Natural killer cell (primary cell): ENCODE measurements at regions not wholly inside any gene's neighbourhood (a gene's known extent, or its start where the extent isn't known, plus 50 kb on each side); places are given as distances from the start of the nearest gene placed in this dataset.

Source experiments
- ATAC-seq, 3 donors: fragments of 150-1000 bp in 2 of 3; fragments of 200-7000 bp in 1 of 3; cut with Tn5 transposase; 1 replicate in 1 of 3; 2 replicates in 2 of 3; pipeline ENCODE4 v1.10.0; 2021; ENCODE audit warnings: mild to moderate bottlenecking in 2 of 3, moderate library complexity in 2 of 3
- DNase-seq, 2 donors: peaks; one replicate each; pipeline versions ENCODE4 v3.0.0 to v3.0.0-alpha.2; 2013 to 2021; ENCODE audit warnings: mixed read lengths in 1 of 2
- H3K27ac ChIP-seq: one replicate; pipeline ENCODE4 v1.5.1; 2013; ENCODE audit warnings: mild to moderate bottlenecking, low read length
- H3K27me3 ChIP-seq: one replicate; pipeline ENCODE4 v1.6.1; 2013; ENCODE audit warnings: low read length; ENCODE audit not compliant: control insufficient read depth, insufficient read depth
- H3K36me3 ChIP-seq: one replicate; pipeline ENCODE4 v1.6.1; 2013; ENCODE audit warnings: low read length; ENCODE audit not compliant: control insufficient read depth, insufficient read depth
- H3K4me1 ChIP-seq: one replicate; pipeline ENCODE4 v1.6.1; 2013; ENCODE audit warnings: low read length; ENCODE audit not compliant: control insufficient read depth, insufficient read depth
- H3K4me3 ChIP-seq: one replicate; pipeline ENCODE4 v1.5.1; 2013; ENCODE audit warnings: low read length
- H3K9me3 ChIP-seq: one replicate; pipeline ENCODE4 v1.6.1; 2013; ENCODE audit warnings: low read length; ENCODE audit not compliant: control insufficient read depth, insufficient read depth
- H3K27ac Mint-ChIP-seq, 2 donors: one replicate each; pipeline ENCODE4 v1.8.0; 2022; ENCODE audit warnings: mild to moderate bottlenecking in 2 of 2, mixed read lengths in 2 of 2, moderate library complexity in 1 of 2
- H3K27me3 Mint-ChIP-seq, 2 donors: one replicate each; pipeline ENCODE4 v1.8.0; 2022; ENCODE audit warnings: low read depth in 2 of 2, mixed read lengths in 2 of 2
- H3K36me3 Mint-ChIP-seq: one replicate; pipeline ENCODE4 v1.8.0; 2022; ENCODE audit warnings: mixed read lengths
- H3K4me1 Mint-ChIP-seq, 2 donors: one replicate each; pipeline ENCODE4 v1.8.0; 2022; ENCODE audit warnings: mixed read lengths in 2 of 2
- H3K4me3 Mint-ChIP-seq: one replicate; pipeline ENCODE4 v1.8.0; 2022; ENCODE audit warnings: mild to moderate bottlenecking, moderate library complexity, mixed read lengths
- H3K9me3 Mint-ChIP-seq, 2 donors: one replicate each; pipeline ENCODE4 v1.8.0; 2022; ENCODE audit warnings: mixed read lengths in 2 of 2
- WGBS: methylation state at CpG from one replicate; pipeline ENCODE4 v1.1.7; 2013; ENCODE audit warnings: missing lambda C conversion rate; ENCODE audit not compliant: insufficient coverage; 5-methylcytosine and 5-hydroxymethylcytosine counted together
- intact Hi-C: fragments of 100-400 bp; cut with micrococcal nuclease; formaldehyde crosslinking; loops from one replicate; pipeline ENCODE4 v1.14.2; 2022
- TF ChIP-seq, protein P1 (sequence below): fragments of 200-600 bp; IDR thresholded peaks from one replicate; pipeline ENCODE4 v1.8.0; 2022; ENCODE audit warnings: antibody characterized with exemption

- no peaks in the 10 kb centered on the region for H3K36me3 Mint-ChIP-seq
- no peaks in the 10 kb centered on the region for H3K4me1 Mint-ChIP-seq
- Histone ChIP-seq H3K4me1 (no peaks in the 10 kb centered on the region), H3K9me3 (no peaks in the 10 kb centered on the region), H3K36me3 (no peaks in the 10 kb centered on the region), H3K27ac (no peak overlapping the region), H3K4me3 (no peak overlapping the region), H3K27me3 (no peaks in the 10 kb centered on the region)
- no peak overlapping the region for H3K27ac Mint-ChIP-seq
- WGBS: no CpG with 5 or more reads among the region's 1 CpG
- TF ChIP-seq, protein P1, sequence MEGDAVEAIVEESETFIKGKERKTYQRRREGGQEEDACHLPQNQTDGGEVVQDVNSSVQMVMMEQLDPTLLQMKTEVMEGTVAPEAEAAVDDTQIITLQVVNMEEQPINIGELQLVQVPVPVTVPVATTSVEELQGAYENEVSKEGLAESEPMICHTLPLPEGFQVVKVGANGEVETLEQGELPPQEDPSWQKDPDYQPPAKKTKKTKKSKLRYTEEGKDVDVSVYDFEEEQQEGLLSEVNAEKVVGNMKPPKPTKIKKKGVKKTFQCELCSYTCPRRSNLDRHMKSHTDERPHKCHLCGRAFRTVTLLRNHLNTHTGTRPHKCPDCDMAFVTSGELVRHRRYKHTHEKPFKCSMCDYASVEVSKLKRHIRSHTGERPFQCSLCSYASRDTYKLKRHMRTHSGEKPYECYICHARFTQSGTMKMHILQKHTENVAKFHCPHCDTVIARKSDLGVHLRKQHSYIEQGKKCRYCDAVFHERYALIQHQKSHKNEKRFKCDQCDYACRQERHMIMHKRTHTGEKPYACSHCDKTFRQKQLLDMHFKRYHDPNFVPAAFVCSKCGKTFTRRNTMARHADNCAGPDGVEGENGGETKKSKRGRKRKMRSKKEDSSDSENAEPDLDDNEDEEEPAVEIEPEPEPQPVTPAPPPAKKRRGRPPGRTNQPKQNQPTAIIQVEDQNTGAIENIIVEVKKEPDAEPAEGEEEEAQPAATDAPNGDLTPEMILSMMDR: no peak
- ATAC-seq (no peak), DNase-seq (no peak)
- intact Hi-C loops: no loop called here
- H3K27me3 Mint-ChIP-seq: no peaks in the 10 kb centered on the region
- H3K9me3 Mint-ChIP-seq: peaks cover 5 to 19% of the 10 kb centered on the region in 2 donors
- no peak overlapping the region for H3K4me3 Mint-ChIP-seq
Observed at GRCh38 chr12:90679674-90680073, 275.3 kb downstream of the CCER1 start.

DNA sequence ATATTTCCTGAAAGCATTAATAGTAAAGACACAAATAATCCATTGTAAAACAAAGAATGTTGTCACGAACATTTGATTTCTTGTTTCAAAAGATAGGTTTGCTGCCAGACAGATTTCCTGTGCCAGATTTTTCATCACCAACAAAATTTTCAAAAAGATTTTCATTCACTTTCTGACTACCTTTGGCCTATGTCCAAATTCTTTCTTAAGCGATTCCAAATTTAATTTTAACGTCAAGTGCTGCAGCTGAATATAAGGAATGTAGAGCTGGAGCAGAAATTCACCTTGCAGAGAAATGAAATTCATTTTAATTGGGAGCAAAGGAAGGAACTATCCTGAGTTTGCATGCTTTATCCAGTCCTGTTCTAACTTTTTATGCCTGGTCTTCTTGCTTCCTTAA is 277.4 kb downstream of the CCER1 start:
- Histone ChIP-seq H3K27ac (no peak overlapping the region), H3K9me3 (no peaks in the 10 kb centered on the region), H3K4me3 (no peak overlapping the region), H3K27me3 (no peaks in the 10 kb centered on the region), H3K4me1 (no peaks in the 10 kb centered on the region), H3K36me3 (no peaks in the 10 kb centered on the region)
- DNase-seq: no peak
- Mint-ChIP-seq H3K27me3 (no peaks in the 10 kb centered on the region), H3K27ac (no peak overlapping the region), H3K4me3 (no peak overlapping the region), H3K4me1 (no peaks in the 10 kb centered on the region), H3K36me3 (no peaks in the 10 kb centered on the region), H3K9me3 (peaks cover 5 to 13% of the 10 kb centered on the region in 2 donors)
- intact Hi-C loops: no loop called here
- ATAC-seq: no peak
- 95% methylated on average over 3 of the region's 3 CpGs for WGBS
- TF ChIP-seq, protein P1: no peak

- H3K4me1 Mint-ChIP-seq: no peaks in the 10 kb centered on the region
- WGBS: no CpG with 5 or more reads among the region's 1 CpG
- no peak overlapping the region for H3K27ac ChIP-seq
- no peaks in the 10 kb centered on the region for H3K27me3 Mint-ChIP-seq
- no peaks in the 10 kb centered on the region for H3K36me3 ChIP-seq
- DNase-seq: no peak
- no peak overlapping the region for H3K4me3 Mint-ChIP-seq
- TF ChIP-seq, protein P1: no peak
- no peak overlapping the region for H3K4me3 ChIP-seq
- H3K27me3 ChIP-seq: no peaks in the 10 kb centered on the region
- no peaks in the 10 kb centered on the region for H3K36me3 Mint-ChIP-seq
- no peaks in the 10 kb centered on the region for H3K4me1 ChIP-seq
- no peak for ATAC-seq
- H3K27ac Mint-ChIP-seq: no peak overlapping the region
- no peaks in the 10 kb centered on the region for H3K9me3 ChIP-seq
- peaks cover 5 to 13% of the 10 kb centered on the region in 2 donors for H3K9me3 Mint-ChIP-seq
- intact Hi-C loops: no loop called here
Observed at GRCh38 chr12:90677055-90677454, 277.9 kb downstream of the CCER1 start.

- no peak overlapping the region for H3K27ac ChIP-seq
- intact Hi-C loops: no loop called here
- 100% methylated on average over 1 of the region's 1 CpG for WGBS
- no peaks in the 10 kb centered on the region for H3K27me3 ChIP-seq
- H3K4me1 Mint-ChIP-seq: no peaks in the 10 kb centered on the region
- H3K36me3 Mint-ChIP-seq: no peaks in the 10 kb centered on the region
- H3K27ac Mint-ChIP-seq: no peak overlapping the region
- no peak overlapping the region for H3K4me3 ChIP-seq
- TF ChIP-seq, protein P1: no peak
- no peaks in the 10 kb centered on the region for H3K4me1 ChIP-seq
- H3K9me3 ChIP-seq: no peaks in the 10 kb centered on the region
- H3K36me3 ChIP-seq: no peaks in the 10 kb centered on the region
- no peaks in the 10 kb centered on the region for H3K27me3 Mint-ChIP-seq
- H3K4me3 Mint-ChIP-seq: no peak overlapping the region
- ATAC-seq (no peak), DNase-seq (no peak)
- peaks cover 7 to 14% of the 10 kb centered on the region in 2 donors for H3K9me3 Mint-ChIP-seq
Observed at GRCh38 chr12:90675106-90675505, 279.9 kb downstream of the CCER1 start.
